GM18951 (cell line): ENCODE measurements at regions not wholly inside any gene's neighbourhood (a gene's known extent, or its start where the extent isn't known, plus 50 kb on each side); places are given as distances from the start of the nearest gene placed in this dataset.

Experiments
- POLR2A ChIP-seq: IDR thresholded peaks from 4 replicates; pipeline ENCODE4 v1.6.1; 2011; ENCODE audit warnings: mild to moderate bottlenecking; ENCODE audit not compliant: insufficient read length, insufficient read depth; ENCODE audit errors: extremely low read depth
- in situ Hi-C: fragments of 300-500 bp; cut with MboI; formaldehyde crosslinking; loops from one replicate; pipeline ENCODE4 v1.12.0; 2022; ENCODE audit warnings: low sequenced_read_pairs, mixed read lengths, inconsistent platforms; ENCODE audit not compliant: unreplicated experiment

GRCh38 chr9:73701415-73702057 is 549.9 kb downstream of the ANXA1 start:
- in situ Hi-C loops: no loop called here
- no peak for TF ChIP-seq POLR2A

- in situ Hi-C loops: no loop called here
- no peak for TF ChIP-seq POLR2A
Observed at GRCh38 chr9:73714294-73714693, 562.6 kb downstream of the ANXA1 start.

- TF ChIP-seq POLR2A: no peak
- in situ Hi-C loops: no loop called here
Observed at GRCh38 chr9:73715591-73715990, 563.9 kb downstream of the ANXA1 start.

GRCh38 chr9:73719660-73720059 is 568.0 kb downstream of the ANXA1 start:
- in situ Hi-C loops: no loop called here
- no peak for TF ChIP-seq POLR2A

- no peak for TF ChIP-seq POLR2A
Observed at GRCh38 chr9:73720601-73721000, 568.9 kb downstream of the ANXA1 start.

GRCh38 chr9:73736270-73736669 is 584.6 kb downstream of the ANXA1 start:
- in situ Hi-C loops: no loop called here
- no peak for TF ChIP-seq POLR2A

More at GRCh38 chr9:73720601-73721000, 568.9 kb downstream of the ANXA1 start:
- in situ Hi-C loops: no loop called here

GRCh38 chr9:73738741-73739530 is 587.3 kb downstream of the ANXA1 start:
- in situ Hi-C loops: no loop called here
- TF ChIP-seq POLR2A: no peak

- TF ChIP-seq POLR2A: no peak
- in situ Hi-C loops: no loop called here
Observed at GRCh38 chr9:73741316-73741715, 589.7 kb downstream of the ANXA1 start.

- TF ChIP-seq POLR2A: no peak
- in situ Hi-C loops: no loop called here
Observed at GRCh38 chr9:73742412-73742811, 590.7 kb downstream of the ANXA1 start.

- in situ Hi-C loops: no loop called here
- no peak for TF ChIP-seq POLR2A
Observed at GRCh38 chr9:73743826-73744225, 592.2 kb downstream of the ANXA1 start.

GRCh38 chr9:73745598-73745997 is 593.9 kb downstream of the ANXA1 start:
- in situ Hi-C loops: no loop called here
- TF ChIP-seq POLR2A: no peak

GRCh38 chr9:73753171-73753570 is 601.5 kb downstream of the ANXA1 start:
- in situ Hi-C loops: no loop called here
- no peak for TF ChIP-seq POLR2A

- in situ Hi-C loops: no loop called here
Observed at GRCh38 chr9:73761905-73762304, 610.2 kb downstream of the ANXA1 start.

GRCh38 chr9:73773896-73774295 is 622.2 kb downstream of the ANXA1 start:
- no peak for TF ChIP-seq POLR2A
- in situ Hi-C loops: no loop called here

More at GRCh38 chr9:73761905-73762304, 610.2 kb downstream of the ANXA1 start:
- TF ChIP-seq POLR2A: no peak
